ENCODE measurements at regions not wholly inside any gene's neighbourhood (a gene's known extent, or its start where the extent isn't known, plus 50 kb on each side); places are given as distances from the start of the nearest gene placed in this dataset.

- ATAC-seq (no peak), DNase-seq (ENCODE audit: low spot score) (no peak)
- Mint-ChIP-seq H3K4me3 (no peak overlapping the region), H3K9me3 (peaks cover 27% of the 10 kb centered on the region), H3K36me3 (peaks cover 3% of the 10 kb centered on the region; the same call in 1 of the 2 replicates), H3K27me3 (ENCODE audit: low read depth) (no peaks in the 10 kb centered on the region), H3K4me1 (no peaks in the 10 kb centered on the region), H3K27ac (no peak overlapping the region)
- CTCF ChIA-PET = no interaction called here
- TF ChIP-seq NFYB (CRISPR knock-in tag; conservative IDR thresholded peaks at IDR 0.05; ENCODE audit: low read depth) (no peak), NR3C1 (CRISPR knock-in tag; conservative IDR thresholded peaks at IDR 0.05; ENCODE audit: low read depth) (no peak), PRRX2 (CRISPR knock-in tag; IDR thresholded peaks at IDR 0.05) (no peak), ZNF396 (CRISPR knock-in tag; IDR thresholded peaks at IDR 0.05; ENCODE audit: borderline replicate concordance) (no peak), ETV6 (CRISPR knock-in tag; IDR thresholded peaks at IDR 0.05) (no peak), RORB (CRISPR knock-in tag; IDR thresholded peaks at IDR 0.05) (no peak), GABPB1 (CRISPR knock-in tag; IDR thresholded peaks at IDR 0.05) (no peak), ATF6 (CRISPR knock-in tag; IDR thresholded peaks at IDR 0.05) (no peak), ZNF512 (CRISPR knock-in tag; IDR thresholded peaks at IDR 0.05; ENCODE audit: borderline replicate concordance) (no peak), HMGA2 (CRISPR knock-in tag; IDR thresholded peaks at IDR 0.05) (no peak), EMX1 (CRISPR knock-in tag; IDR thresholded peaks at IDR 0.05) (no peak)
- TF ChIP-seq, protein P1, sequence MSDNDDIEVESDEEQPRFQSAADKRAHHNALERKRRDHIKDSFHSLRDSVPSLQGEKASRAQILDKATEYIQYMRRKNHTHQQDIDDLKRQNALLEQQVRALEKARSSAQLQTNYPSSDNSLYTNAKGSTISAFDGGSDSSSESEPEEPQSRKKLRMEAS (CRISPR knock-in tag; IDR thresholded peaks at IDR 0.05) = no peak
- POLR2A ChIA-PET = interaction anchor here (0.6 kb wide), 1 partner anchor 221 kb away, joined by 3 read pairs; no protein-coding TSS in a partner anchor
Measured at GRCh38 chr15:95228856-95229555, 997.6 kb downstream of the MCTP2 start.

- Mint-ChIP-seq H3K36me3 (peaks cover 28% of the 10 kb centered on the region), H3K9me3 (peaks cover 50% of the 10 kb centered on the region), H3K4me1 (no peaks in the 10 kb centered on the region), H3K27me3 (ENCODE audit: low read depth) (peaks cover 3% of the 10 kb centered on the region; the same call in 1 of the 2 replicates), H3K4me3 (no peak overlapping the region), H3K27ac (no peak overlapping the region)
- POLR2A ChIA-PET = no interaction called here
- ATAC-seq (no peak), DNase-seq (ENCODE audit: low spot score) (no peak)
- CTCF ChIA-PET = no interaction called here
- TF ChIP-seq RORB (CRISPR knock-in tag; IDR thresholded peaks at IDR 0.05) (no peak), FOXK1 (CRISPR knock-in tag; IDR thresholded peaks at IDR 0.05) (no peak), NFATC4 (CRISPR knock-in tag; IDR thresholded peaks at IDR 0.05) (no peak), NR2C2 (CRISPR knock-in tag; IDR thresholded peaks at IDR 0.05) (no peak), NR3C1 (CRISPR knock-in tag; conservative IDR thresholded peaks at IDR 0.05; ENCODE audit: low read depth) (no peak), ARID4B (CRISPR knock-in tag; IDR thresholded peaks at IDR 0.05; ENCODE audit: borderline replicate concordance) (no peak), ATF1 (CRISPR knock-in tag; IDR thresholded peaks at IDR 0.05) (no peak), ESRRA (CRISPR knock-in tag; IDR thresholded peaks at IDR 0.05; ENCODE audit: borderline replicate concordance) (no peak), E2F1 (CRISPR knock-in tag; IDR thresholded peaks at IDR 0.05) (no peak), HMGA2 (CRISPR knock-in tag; IDR thresholded peaks at IDR 0.05) (no peak), ZNF232 (CRISPR knock-in tag; IDR thresholded peaks at IDR 0.05) (no peak), CBFB (CRISPR knock-in tag; IDR thresholded peaks at IDR 0.05; ENCODE audit: low read depth) (no peak), CREB1 (CRISPR knock-in tag; IDR thresholded peaks at IDR 0.05) (no peak), ZBTB43 (CRISPR knock-in tag; IDR thresholded peaks at IDR 0.05) (no peak), TEAD4 (CRISPR knock-in tag; IDR thresholded peaks at IDR 0.05) (no peak), ZNF219 (CRISPR knock-in tag; IDR thresholded peaks at IDR 0.05; ENCODE audit: borderline replicate concordance) (no peak), ZNF671 (CRISPR knock-in tag; IDR thresholded peaks at IDR 0.05) (no peak)
Measured at GRCh38 chr15:95235033-95235432, 1003.7 kb downstream of the MCTP2 start.
